Neutrophil (primary cell): ENCODE measurements at regions not wholly inside any gene's neighbourhood (a gene's known extent, or its start where the extent isn't known, plus 50 kb on each side); places are given as distances from the start of the nearest gene placed in this dataset.
"Not testable (repeated sequence)": the region's sequence is repeated elsewhere in the genome, so short reads cannot be mapped to it uniquely, and the experiment has no call there.

Experiments
- H3K27ac ChIP-seq: fragments of 200-600 bp; sonication (generic); 2 replicates; pipeline ENCODE4 v1.5.1; 2016; ENCODE audit warnings: mild to moderate bottlenecking, moderate library complexity
- H3K27me3 ChIP-seq: fragments of 200-600 bp; sonication (generic); 2 replicates; pipeline ENCODE4 v1.6.0; 2016; ENCODE audit warnings: mild to moderate bottlenecking
- H3K36me3 ChIP-seq: fragments of 200-600 bp; sonication (generic); 2 replicates; pipeline ENCODE4 v1.5.1; 2017
- H3K4me1 ChIP-seq, 2 experiments: fragments of 200-600 bp in 1 of 2; sonication (generic) in 1 of 2; 1 replicate in 1 of 2; 2 replicates in 1 of 2; pipeline versions ENCODE4 v1.5.1 to v1.6.1; 2013 to 2016; ENCODE audit warnings: low read depth in 1 of 2, low read length in 1 of 2, mild to moderate bottlenecking in 1 of 2, moderate library complexity in 1 of 2; ENCODE audit not compliant: control insufficient read depth in 1 of 2, insufficient read depth in 1 of 2
- H3K4me3 ChIP-seq, 2 experiments: fragments of 200-600 bp in 1 of 2; sonication (generic) in 1 of 2; 1 replicate in 1 of 2; 2 replicates in 1 of 2; pipeline ENCODE4 v1.5.1; 2013 to 2016; ENCODE audit warnings: low read depth in 1 of 2, low read length in 1 of 2, mild to moderate bottlenecking in 1 of 2, moderate library complexity in 1 of 2
- H3K9me3 ChIP-seq: fragments of 200-600 bp; sonication (generic); 2 replicates; pipeline ENCODE4 v1.5.1; 2016
- CTCF ChIP-seq: fragments of 200-600 bp; sonication (generic); IDR thresholded peaks from 2 replicates; pipeline ENCODE4 v1.5.1; 2016; ENCODE audit warnings: antibody characterized with exemption

GRCh38 chr3:4069796-4070195, 233.4 kb upstream of the SETMAR start:
- Histone ChIP-seq H3K27ac (no peak overlapping the region), H3K4me1 (no peaks in the 10 kb centered on the region), H3K9me3 (no peaks in the 10 kb centered on the region), H3K36me3 (no peaks in the 10 kb centered on the region), H3K4me3 (no peak overlapping the region), H3K27me3 (no peaks in the 10 kb centered on the region)
- no peak for TF ChIP-seq CTCF

- no peaks in the 10 kb centered on the region for H3K4me1 ChIP-seq
- H3K9me3 ChIP-seq: no peaks in the 10 kb centered on the region
- no peaks in the 10 kb centered on the region for H3K36me3 ChIP-seq
- H3K27me3 ChIP-seq: no peaks in the 10 kb centered on the region
- TF ChIP-seq CTCF: no peak
- no peak overlapping the region for H3K4me3 ChIP-seq
- H3K27ac ChIP-seq: no peak overlapping the region
Measured at GRCh38 chr3:4071481-4072184, 231.5 kb upstream of the SETMAR start.

GRCh38 chr3:4077278-4077677, 225.9 kb upstream of the SETMAR start:
- not testable (repeated sequence) for H3K27me3 ChIP-seq, H3K4me3 ChIP-seq

GRCh38 chr3:4077950-4078349, 225.2 kb upstream of the SETMAR start:
- no peaks in the 10 kb centered on the region for H3K36me3 ChIP-seq
- H3K4me1 ChIP-seq: no peaks in the 10 kb centered on the region
- H3K4me3 ChIP-seq: no peak overlapping the region

More at GRCh38 chr3:4077278-4077677, 225.9 kb upstream of the SETMAR start:
- H3K36me3 ChIP-seq, H3K27ac ChIP-seq, H3K9me3 ChIP-seq, H3K4me1 ChIP-seq: not testable (repeated sequence)

GRCh38 chr3:4078903-4079302, 224.3 kb upstream of the SETMAR start:
- Histone ChIP-seq H3K27ac (no peak overlapping the region), H3K36me3 (no peaks in the 10 kb centered on the region), H3K4me1 (no peaks in the 10 kb centered on the region), H3K9me3 (no peaks in the 10 kb centered on the region), H3K27me3 (no peaks in the 10 kb centered on the region), H3K4me3 (no peak overlapping the region)
- TF ChIP-seq CTCF: no peak

More at GRCh38 chr3:4077950-4078349, 225.2 kb upstream of the SETMAR start:
- no peak for TF ChIP-seq CTCF
- Histone ChIP-seq H3K27me3 (no peaks in the 10 kb centered on the region), H3K9me3 (no peaks in the 10 kb centered on the region), H3K27ac (no peak overlapping the region)

GRCh38 chr3:4079339-4080195, 223.6 kb upstream of the SETMAR start:
- no peaks in the 10 kb centered on the region for H3K9me3 ChIP-seq
- H3K36me3 ChIP-seq: no peaks in the 10 kb centered on the region
- H3K27me3 ChIP-seq: no peaks in the 10 kb centered on the region
- TF ChIP-seq CTCF: no peak
- H3K4me3 ChIP-seq: no peak overlapping the region
- no peaks in the 10 kb centered on the region for H3K4me1 ChIP-seq
- no peak overlapping the region for H3K27ac ChIP-seq
